ENCODE measurements at regions not wholly inside any gene's neighbourhood (a gene's known extent, or its start where the extent isn't known, plus 50 kb on each side); places are given as distances from the start of the nearest gene placed in this dataset.
"Not testable (repeated sequence)": the region's sequence is repeated elsewhere in the genome, so short reads cannot be mapped to it uniquely, and the experiment has no call there.

DNA sequence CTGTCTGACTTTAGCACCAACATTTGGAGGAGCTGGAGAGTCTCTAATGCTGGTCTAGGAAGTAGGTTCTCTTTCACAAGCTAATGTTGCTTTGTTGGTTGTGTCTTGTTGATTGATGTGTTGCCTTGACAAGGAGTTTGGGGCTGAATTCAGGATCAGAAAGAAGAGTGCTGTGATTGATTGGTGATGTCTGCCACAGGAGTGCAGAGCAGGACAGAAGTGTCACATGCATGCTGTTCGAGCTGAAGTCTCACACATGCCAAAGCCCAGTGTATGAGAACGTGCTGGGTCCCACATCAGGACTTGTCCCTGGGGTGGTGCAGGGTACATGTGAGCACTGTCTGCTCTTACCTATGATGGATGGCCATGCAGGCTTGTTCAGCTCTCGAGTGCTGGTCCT is 694.4 kb downstream of the MATN1 start:
- no peak overlapping the region for H3K4me3 ChIP-seq (ENCODE audit: low read depth, low read length)

DNA sequence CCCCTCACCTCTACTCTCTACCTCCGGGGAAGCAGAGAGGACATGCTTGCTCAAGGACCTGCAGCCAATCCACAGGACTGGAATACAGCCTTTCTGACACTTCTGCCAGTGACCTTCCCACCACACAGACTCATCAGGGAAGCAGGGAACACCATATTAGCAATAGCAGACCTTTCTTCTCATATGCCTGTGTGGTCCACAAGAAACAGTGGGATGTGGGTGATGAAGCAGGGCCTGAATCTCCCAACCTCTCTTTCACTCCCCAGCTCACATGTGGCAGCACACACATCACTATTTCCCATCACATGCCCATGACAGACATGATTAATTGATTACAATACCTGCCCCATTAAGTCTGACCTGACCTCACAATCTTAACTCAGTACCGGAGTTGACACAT is 695.1 kb downstream of the MATN1 start:
- H3K4me3 ChIP-seq (ENCODE audit: low read depth, low read length), result no peak overlapping the region

DNA sequence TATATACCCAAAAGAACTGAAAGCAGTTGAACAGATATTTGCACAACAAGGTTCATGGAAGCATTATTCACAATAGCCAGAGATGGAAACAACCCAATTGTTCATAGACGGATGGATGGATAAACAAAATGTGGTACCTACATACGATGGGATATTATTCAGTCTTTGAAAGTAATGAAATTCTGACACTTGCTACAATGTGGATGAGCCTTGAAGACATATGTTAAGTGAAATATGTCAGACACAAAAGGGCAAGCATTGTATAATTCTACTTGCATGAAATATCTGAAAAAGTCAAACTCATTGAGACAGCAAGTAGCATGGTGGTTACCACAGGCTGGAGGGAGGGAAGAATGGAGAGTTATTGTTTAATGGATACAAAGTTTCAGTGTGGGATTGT is 696.1 kb downstream of the MATN1 start:
- no peak overlapping the region for H3K4me3 ChIP-seq (ENCODE audit: low read depth, low read length)

DNA sequence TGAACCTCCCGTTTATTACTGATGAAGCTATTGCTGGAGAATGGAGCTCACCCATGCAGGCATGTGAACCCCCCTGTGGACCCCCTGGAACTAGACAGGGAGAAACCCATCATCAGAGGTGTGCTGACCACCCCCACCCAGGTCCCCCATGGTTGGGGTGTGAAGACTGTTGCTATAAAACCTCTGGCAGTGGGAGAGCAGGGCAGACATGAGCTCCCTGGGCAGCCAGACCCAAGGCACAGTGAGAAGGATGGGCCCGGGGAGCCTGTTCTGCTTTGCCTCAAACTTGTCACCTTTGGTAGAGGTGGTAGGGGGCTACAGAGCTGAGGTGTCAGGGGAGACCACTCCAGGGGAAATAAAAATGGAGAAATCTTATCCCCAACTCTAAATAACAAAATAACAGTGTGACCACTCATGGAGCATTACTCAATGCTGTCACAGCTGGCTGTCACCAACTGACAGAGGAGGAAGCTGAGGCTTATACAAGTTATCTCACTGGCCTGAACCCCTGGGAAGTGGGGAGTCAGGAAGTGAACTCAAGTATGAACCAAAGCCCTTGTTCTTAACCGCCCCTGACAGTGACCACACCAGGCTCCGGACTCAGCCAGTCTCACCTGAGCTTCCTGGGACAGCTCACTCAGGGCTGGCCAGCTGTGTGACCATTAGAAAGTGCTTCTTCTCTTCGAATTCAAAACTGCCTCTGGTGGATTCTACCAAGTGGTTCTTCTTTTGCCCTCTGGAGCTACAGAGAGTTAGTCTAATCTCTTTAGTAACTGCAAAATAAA is 698.8 kb downstream of the MATN1 start:
- no peak overlapping the region for H3K4me3 ChIP-seq (ENCODE audit: low read depth, low read length)

DNA sequence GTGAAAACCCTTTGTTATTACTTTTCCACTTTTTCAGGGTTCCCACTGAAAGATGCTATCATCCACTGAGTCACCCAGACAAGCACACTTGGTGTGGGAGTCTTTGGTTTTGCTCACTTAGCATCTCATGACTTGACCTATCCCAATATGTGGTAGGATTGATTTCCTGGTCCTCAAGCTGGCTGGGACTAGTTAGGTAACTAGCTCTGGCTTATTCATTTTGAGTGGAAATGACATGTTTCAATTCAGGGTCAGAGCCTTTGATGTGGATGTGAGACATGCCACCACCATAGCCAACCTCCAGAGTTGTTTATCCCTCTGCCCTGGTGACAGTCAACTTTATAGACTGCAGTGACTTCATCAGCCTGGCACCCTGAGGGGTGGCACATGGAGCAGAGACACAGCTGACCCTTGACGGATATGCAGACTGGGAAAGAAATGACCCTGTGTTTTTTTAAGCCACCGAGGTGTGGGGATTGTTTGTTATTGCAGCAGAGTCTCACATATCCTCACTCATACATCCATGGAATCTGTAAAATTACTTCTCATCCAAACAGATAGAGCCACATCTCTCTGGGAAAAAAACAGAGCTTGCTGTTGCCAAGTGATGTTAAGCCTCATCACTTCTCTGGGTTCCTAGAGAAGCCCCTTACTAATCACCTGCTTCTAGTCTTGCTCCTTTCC is 699.9 kb downstream of the MATN1 start:
- no peak overlapping the region for H3K4me3 ChIP-seq (ENCODE audit: low read depth, low read length)

DNA sequence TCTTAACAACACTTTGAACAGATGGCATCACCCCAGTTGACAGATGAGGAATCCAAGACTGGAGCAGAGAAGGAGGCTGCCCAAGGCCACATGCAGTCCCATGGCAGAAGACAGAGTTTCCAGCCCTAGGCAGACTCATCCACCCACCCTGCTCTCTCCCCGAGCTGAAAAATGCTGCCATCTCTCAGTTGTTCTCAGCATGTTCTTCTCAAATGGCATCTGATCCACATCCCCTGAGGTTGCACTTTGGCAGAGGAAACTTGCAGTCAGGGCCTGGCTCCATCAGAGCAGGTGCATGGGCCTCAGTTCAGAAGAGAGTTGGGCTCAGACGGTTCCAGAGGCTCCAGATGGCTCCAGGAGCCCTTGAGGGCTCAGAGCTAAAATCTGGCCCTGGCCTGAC is 709.4 kb downstream of the MATN1 start:
- no peak overlapping the region for H3K4me3 ChIP-seq (ENCODE audit: low read depth, low read length)

DNA sequence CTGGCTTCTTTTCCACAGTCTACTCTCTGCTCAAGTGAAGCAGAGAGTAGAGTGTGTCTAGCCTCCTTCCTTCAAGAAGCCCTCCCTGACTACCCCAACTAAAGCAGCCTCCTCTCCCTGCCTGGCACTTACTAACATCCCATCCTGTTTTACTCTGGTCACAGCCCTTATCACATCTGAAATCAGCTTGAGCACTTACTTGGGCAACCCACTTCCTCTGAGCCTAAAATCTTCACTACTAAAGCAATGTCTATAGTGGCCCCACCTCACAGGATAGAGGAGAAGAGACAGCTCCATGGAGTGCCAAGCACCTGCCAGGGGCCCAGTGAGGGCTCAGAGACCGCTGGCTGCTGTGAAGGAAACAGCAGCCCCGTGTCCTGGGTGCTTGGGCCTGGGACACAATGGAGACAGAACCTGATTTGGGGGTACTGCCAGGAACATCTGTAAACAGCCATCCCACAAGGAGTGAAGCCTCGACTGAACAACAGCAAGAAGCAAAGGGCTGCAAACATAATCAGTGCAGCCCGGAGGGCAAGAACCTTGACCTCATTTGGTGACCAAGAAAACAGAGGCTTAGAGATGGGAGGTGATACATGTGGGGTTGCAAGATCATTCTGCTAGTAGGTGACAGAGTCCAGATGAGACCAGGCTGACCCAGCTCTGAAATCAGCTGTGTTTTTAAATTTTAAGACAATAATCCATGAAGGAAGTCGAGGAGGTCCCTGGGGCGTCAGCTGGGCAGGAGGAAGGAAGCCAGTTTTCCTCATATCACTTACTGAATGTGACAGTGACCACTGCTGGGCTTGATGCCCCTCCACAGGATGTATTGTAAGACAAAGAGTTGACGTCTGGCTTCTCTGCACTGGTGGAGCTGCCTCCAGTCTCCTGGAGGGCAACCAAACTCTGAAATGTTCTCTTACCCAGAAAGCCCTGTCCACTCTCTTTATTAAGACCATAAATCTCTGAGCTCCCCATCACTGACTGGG is 710.6 kb downstream of the MATN1 start:
- H3K4me3 ChIP-seq (ENCODE audit: low read depth, low read length), result no peak overlapping the region

DNA sequence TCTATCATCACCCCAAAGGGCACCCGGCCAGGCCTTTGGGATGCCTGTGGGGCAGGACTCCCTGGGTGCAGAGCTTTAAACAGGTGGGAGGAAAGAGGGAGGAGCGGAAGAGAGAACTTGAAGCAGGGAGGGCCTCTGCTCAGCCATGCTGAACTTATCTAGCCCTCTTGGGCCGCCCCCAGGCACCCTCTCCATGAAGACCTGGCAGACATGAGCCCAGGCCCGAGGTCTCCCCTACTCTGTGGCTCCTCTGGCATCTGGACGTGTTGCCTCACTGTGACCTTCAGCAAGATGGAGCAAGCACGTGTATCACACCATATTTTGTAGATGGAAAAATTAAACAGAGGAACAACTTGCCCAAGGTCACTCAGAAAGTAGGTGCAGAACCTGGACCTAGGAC is 711.4 kb downstream of the MATN1 start:
- H3K4me3 ChIP-seq (ENCODE audit: low read depth, low read length), result no peak overlapping the region

DNA sequence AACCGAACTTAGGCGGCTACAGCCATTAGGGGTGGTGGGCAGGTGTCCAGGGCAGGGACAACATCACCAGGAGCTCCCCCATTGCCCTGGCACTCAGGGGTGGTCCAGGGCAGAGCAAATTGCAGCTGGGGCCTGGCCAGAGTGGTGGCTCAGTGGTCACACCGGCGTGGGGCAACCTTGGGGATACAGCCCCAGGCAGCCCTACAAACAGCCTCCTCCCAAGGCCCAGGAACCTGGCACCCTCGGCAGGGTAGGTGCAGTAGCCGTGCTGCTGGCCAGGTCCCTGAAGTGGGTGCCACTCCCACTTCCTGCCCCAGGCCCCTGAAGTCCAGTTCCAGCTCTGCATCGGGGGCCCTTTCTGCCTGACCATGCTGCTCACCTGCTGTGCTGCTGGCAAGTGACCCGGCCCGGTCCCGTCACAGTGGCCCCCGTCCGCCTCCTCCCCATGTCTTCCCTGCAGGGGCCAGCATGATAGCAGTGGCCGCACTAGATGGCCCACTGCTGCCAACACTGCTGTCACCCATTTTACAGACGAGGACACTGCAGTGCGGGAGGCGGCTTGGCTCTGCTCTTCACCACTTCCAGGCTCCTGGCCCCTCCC is 712.8 kb downstream of the MATN1 start:
- no peak overlapping the region for H3K4me3 ChIP-seq (ENCODE audit: low read depth, low read length)

DNA sequence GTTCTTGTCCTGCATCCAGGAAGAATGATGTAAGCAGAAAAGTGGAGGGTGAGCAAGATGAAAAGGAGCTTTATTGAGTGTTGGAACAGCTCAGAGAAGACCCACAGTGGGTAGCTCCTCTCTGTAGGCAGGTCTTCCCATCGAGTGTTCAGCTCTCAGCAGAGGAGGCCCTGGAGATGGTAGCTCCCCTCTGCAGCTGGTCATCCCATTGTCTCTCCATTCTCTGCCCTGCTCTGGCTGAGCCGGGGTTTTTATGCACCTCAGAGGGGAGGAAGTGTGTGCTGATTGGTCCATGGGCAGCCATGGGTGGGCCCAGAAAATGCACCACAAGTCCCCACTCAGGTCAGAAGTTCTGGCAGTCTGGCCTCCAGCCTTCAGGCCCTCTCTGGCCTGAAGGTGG is 713.7 kb downstream of the MATN1 start:
- H3K4me3 ChIP-seq (ENCODE audit: low read depth, low read length), result no peak overlapping the region

DNA sequence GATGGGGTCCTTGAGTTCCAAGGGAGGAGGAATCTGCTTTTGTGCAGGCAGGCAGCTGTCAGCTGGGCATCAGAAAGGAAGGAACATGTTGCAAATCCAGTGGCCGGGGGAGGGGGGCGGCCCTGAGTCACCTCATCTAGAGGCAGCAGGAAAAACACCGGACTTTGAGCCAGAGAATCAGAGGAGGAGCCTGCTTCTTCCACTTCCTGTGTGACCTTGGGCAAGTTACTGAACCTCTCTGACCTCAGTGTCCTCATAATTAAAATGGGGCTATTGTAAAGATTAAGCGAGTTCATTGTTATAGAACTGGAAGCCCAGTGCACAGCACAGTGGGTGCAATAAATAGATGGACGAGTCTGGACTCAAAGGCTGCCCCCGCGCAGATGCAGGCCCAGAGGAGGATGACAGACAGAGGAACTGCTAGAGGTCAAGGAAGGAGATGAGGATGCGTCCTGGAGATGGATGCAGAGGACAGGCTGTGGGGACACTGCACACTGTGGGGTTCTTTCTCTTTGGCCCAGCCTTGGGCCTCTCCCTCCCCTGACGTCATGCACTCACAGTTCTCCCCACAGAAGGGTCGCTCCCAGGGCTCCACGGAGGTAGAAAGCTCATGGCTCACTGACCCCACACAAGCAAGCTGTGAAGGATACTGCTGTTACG is 714.3 kb downstream of the MATN1 start:
- no peak overlapping the region for H3K4me3 ChIP-seq (ENCODE audit: low read depth, low read length)

DNA sequence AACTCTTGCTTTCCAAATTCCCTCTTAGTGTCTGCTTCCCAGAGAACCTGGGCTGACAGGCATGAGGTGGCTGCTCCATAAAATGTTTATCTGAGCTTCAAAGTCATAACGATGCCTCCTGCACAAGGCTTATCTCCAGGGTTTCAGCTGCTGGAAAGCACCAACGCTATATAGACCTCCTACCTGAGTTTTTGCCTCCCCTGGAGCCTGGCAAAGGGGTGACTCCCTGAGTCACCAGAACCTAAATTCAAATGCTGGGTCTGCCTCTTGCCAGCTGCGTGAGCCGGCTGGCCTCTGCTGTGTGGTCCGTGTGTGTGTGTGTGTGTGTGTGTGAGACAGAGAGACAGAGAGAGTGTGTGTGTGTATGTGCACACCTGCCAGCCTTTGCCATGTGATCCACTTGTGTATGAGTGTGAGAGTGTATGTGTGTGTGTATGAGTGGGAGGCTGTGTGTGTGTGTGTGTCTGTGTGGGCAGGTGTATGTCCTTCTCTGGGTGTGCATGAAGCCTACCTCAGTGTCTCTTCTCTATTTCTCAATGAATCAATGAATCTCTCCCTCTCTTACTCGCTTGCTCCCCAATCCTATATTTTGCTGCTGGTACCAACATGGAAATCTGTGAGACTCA is 714.9 kb downstream of the MATN1 start:
- no peak overlapping the region for H3K4me3 ChIP-seq (ENCODE audit: low read depth, low read length)

DNA sequence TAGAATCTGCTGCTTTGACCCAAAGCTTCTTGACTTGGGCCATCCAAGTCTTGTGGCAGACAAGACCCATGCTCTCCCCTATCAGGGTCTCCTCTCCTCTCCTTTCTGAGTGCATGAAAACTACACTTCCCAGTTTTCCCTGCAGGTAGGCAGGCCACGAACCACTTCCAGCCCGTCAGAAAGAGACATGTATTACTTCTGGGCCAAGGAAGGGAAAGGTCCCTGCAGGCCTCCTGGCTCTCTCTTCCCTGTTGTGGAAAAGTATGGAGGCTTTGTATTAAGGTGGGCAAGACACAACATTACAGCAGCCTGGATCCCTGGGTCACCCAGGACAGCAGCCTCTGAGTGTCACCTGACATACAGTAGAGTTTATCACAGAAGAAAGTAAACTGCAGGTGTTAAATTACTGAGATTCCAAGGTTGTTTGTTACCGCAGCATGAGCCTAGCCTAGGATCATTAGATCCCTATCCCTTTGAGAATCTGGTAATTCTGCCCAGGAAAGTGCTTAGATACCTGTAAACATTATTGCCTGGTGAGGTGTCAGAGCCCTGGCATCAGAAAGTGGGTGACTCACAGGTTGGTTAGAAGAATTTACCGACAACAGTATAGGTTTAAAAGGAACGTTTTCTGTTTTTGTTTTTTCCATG is 717.3 kb downstream of the MATN1 start:
- H3K4me3 ChIP-seq (ENCODE audit: low read depth, low read length), result no peak overlapping the region

DNA sequence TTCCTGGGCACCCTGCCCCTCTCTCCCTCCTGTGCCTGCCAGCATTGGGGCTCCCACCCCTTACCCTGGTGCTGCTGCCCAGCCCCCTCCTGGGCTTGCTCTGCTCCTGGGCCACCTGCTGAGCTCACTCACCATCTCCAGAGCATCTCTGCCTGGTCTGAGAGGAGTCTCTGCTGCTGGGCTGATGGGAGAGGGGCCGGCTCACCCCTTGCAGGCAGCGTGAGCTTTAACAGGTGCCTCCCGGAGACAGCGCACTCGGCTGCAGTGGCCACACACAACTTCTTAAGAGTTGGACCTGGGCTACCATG is 721.7 kb downstream of the MATN1 start:
- H3K4me3 ChIP-seq (ENCODE audit: low read depth, low read length), result no peak overlapping the region

DNA sequence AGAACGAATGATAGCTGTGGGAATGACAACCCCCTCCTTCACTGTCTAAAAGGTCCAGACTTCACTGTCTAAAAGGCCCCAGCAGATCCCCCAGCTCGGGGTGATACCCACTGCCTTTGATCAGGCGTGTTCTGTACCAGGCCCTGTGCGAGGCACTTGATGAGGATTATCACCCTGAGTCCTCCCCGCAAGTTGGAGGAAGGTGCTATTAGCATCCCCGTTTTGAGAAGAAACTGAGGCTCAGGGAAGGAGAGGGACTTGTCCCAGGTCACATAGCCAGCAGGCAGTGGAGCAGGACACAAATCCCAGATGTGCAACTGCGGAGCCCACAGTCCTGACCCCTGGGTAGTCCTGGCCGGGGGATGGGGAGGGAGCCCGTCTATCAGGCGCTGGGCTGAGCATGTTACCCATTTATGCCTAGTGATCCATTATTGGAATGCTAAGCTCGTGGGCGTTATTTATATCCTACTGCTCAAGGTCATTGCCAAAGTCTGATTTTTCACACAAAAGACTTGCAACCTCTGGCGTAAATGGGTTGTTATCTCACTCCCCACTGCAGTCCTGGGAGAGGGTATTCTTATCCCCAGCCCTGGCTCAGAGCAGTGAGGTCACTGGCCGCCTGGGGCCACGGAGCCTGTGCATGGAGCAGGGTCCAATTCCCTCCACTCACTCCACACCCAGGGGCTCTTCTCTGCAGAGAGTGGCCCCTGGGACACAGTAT is 722.2 kb downstream of the MATN1 start:
- no peak overlapping the region for H3K4me3 ChIP-seq (ENCODE audit: low read depth, low read length)

DNA sequence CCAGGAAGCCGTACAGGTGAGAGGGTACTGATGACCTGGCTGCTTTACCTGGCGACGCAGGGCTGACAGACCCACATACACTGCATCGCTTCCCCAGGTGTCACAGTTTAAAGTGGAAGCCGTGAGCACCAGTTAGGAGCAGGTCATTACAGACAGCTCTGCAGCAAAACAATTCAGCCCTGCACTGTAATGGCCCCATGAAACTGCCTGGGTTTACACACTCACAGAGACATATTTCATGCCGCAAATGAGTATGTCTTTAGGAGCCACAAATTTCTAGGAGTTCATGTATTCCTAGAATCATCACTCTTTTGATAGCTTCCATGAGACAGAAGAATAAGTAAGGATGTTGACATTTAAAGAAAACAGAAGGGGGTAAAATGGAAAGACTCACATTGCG is 723.1 kb downstream of the MATN1 start:
- no peak overlapping the region for H3K4me3 ChIP-seq (ENCODE audit: low read depth, low read length)

DNA sequence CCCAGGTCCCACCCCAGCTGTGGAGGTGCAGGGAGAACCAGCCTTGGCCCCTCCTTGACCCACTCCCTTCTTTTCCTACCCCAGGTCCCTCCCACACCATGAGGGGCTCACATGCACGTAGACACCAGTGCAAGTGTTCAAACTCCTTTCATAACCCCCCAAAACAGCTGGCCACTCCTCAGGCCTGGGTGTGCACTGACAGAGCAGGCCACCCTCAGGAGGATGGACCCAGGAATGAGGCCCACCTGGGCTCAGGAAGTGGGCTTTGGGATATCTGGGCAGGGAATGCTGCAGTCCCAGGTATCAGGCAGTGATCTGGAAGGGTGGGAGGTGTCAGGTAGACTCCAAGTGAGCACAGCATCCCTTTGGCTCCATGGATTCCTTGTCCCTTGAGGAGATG is 723.8 kb downstream of the MATN1 start:
- no peak overlapping the region for H3K4me3 ChIP-seq (ENCODE audit: low read depth, low read length)

DNA sequence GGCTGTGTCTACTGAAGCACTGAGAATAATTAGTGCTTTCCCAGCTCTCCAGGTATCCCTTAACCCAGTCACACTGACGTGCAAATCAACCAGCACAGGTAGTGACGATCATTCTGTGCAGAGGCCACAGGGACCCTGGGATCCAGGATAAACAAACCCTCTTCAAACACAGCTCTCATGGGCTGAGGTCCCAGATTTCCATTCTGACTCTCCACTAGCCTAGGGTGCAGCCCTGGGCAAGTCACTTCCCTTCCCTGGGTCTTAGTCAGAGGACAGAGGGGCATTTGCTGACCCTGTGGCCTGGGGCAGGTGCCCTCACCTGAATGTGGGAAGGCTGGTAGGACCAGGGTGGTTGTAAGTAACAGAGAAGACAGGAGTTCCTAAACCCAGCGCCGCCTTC is 724.7 kb downstream of the MATN1 start:
- no peak overlapping the region for H3K4me3 ChIP-seq (ENCODE audit: low read depth, low read length)

DNA sequence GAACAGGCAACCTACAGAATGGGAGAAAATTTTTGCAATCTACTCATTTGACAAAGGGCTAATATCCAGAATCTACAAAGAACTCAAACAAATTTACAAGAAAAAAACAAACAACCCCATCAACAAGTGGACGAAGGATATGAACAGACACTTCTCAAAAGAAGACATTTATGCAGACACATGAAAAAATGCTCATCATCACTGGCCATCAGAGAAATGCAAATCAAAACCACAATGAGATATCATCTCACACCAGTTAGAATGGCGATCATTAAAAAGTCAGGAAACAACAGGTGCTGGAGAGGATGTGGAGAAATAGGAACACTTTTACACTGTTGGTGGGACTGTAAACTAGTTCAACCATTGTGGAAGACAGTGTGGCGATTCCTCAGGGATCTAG is 725.6 kb downstream of the MATN1 start:
- H3K4me3 ChIP-seq (ENCODE audit: low read depth, low read length), result not testable (repeated sequence)

All from iPS-11a (cell line).